ENCODE measurements at regions not wholly inside any gene's neighbourhood (a gene's known extent, or its start where the extent isn't known, plus 50 kb on each side); places are given as distances from the start of the nearest gene placed in this dataset.

- TF ChIP-seq EP300 (IDR thresholded peaks at IDR 0.05): no peak
- no peak for TF ChIP-seq CTCF (IDR thresholded peaks at IDR 0.05)
Measured at GRCh38 chr16:13437413-13437795, 482.6 kb upstream of the ERCC4 start.
